Hematopoietic multipotent progenitor cell (in vitro differentiated cells): ENCODE measurements at regions not wholly inside any gene's neighbourhood (a gene's known extent, or its start where the extent isn't known, plus 50 kb on each side); places are given as distances from the start of the nearest gene placed in this dataset.

Experiments
- DNase-seq, 3 donors: peaks; one replicate each; pipeline ENCODE4 v3.0.0-alpha.2; 2011 to 2015; ENCODE audit warnings: low read depth in 2 of 3, low spot score in 2 of 3

GRCh38 chr2:19750136-19750535 is 151.6 kb downstream of the TTC32 start:
- no peak for DNase-seq

DNA sequence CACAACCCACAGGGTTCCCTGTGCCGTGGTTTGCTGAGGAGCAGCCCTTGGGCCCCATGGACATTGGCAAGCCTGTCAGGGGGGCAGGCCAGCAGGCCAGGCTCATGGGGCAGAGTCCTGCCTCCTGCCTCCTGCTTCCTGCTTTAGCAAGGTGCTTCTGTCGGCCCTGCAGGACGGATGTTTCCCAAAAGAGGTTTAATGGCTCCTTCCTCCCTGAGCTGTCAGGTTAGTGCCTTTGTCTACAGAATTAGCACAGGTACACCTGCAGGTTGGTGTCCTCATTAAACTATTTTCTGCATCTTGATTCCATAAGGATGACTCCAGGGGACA is 152.3 kb downstream of the TTC32 start:
- no peak for DNase-seq

DNA sequence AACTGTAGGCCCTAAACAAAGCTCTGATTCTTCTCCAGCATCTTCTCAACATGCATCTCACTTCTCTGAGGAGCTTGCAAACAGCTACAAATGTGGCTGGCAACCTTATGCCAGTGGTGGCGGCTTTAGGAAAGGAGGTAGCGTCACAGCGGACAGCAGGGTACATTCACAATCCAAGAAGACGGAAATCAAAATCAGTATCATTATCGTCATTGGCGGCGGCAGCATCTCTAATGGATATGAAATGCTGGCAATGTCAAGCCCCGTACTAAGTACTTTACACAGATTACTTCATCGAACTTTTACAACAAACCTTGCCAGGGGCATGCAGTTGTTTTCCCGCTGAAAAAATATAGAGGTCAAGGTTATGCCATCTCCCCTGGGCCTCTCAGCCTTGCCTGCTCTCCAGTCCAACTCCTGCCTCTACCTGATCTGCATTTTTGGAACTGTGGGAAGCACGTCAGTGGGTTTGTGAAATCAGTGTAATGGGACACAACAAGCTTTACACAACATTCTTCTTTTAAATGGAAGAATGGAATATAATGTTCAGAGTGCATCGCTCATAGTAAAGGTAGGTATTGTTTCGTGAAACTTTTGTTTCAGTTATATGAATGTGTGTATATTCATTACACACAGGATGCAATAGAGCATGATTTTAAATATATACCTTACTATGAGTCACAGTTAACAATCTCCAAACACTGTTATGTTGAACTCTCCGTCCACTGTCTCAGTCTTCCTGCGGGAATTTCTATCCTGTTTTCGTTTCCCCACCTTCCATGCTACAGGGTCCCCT is 152.9 kb downstream of the TTC32 start:
- no peak for DNase-seq

DNA sequence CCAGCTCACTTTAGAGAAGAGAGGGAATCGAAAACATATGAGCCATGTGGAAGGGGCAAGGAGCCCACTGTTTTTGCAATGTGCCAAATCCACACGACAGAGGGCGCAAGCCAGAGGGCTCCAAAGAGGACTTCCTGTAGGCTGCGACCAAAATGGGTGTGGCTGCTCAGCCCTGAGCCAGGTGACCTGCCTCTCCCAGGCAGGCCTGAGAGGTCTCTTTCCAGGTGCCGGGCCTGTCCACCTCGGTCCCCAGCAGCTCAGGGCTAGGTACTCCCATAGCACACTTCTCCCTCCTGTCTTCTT is 153.8 kb downstream of the TTC32 start:
- no peak for DNase-seq

GRCh38 chr2:19747310-19748072 is 154.3 kb downstream of the TTC32 start:
- no peak for DNase-seq

DNA sequence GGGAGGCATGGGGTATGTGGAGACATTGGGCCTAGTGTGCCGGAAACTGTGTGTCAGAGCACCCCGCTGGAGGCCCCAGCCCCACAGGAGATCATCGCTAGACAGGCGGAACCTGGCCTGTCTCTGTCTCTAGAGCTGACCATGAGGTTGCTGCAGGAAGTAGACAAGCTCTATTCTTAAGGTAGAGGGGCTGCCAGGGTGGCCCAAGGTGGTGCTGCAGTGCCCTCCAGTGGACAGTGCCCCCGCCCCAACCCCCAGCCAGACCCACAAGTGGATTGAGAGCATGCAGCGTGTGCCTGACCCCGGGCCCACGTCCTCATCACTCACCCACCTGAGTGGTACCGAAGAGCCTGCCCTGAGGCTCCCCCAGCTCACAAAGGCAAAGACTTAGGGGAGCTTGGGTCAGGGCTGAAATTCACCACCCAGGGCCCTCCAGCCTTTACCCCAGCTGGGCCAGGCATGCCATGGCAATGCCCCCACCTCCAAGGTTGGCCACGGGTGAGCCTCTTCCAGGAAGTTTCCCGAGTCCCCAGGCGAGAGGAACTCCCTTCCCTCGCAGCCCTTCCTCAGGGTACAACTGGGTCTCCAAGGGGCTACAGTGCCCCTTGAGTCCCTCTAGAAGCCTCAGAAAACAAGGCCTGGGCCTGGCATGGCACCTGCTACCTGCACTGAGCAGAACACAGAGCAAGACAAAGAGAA is 155.0 kb downstream of the TTC32 start:
- DNase-seq, result peak in 1 of 3 donors; percentile 1

- no peak for DNase-seq
Measured at GRCh38 chr2:19746137-19746600, 155.6 kb downstream of the TTC32 start.

- DNase-seq, result no peak
Measured at GRCh38 chr2:19745318-19746136, 156.3 kb downstream of the TTC32 start.

DNA sequence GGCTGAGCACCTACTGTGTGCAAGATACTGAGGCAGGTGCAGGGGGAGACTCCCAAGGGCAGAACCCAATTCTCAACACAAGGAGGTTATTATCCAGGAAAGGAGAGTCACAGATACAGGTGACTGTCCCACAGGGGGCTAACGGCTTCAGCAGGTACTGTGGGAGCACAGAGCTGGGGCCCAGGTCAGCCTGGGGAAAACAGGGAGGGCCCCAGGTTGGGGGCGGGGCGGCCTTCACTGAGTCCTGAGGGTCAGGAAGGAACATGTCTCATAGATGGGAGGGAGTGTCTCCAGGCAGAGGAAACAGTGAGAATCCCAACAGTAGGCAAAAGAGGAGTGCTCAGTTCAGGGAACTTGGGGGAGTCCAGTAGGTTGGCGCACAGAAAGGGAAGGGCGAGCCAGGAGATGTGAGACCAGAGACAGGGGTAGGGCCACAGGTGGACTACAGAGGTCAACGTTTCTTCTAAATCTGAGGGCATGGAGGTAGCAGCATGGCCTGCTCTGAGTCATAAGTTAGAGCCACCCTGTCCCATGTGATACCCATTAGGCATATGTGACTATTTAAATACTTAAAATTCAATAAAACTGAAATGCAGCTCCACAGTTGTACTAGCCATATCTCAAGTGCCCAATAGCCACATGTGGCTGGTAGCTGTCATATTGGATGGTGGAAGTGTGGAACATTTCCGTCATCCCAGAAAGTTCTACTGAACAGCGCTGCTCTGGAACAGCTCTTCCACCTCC is 157.2 kb downstream of the TTC32 start:
- no peak for DNase-seq

DNA sequence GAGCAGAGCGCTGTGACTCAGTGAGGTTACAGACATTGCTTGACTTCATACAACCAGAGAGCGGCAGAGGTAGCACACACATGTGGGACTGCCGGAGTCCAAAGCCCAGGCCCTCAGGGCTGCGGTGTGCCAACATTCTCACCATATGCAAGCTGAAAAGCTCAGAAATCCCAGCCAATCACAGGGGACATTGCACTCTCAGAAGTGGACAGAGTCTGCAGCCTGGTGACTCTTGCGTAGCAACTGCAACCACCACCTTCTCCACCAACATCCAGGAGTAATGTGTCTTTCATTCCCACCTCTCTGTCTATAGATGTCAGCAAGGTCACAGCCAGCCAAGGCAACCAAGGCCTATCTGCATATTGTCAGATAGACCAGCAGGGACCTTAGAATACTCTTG is 158.1 kb downstream of the TTC32 start:
- DNase-seq, result no peak

- DNase-seq, result no peak
Measured at GRCh38 chr2:19742872-19743271, 158.9 kb downstream of the TTC32 start.

DNA sequence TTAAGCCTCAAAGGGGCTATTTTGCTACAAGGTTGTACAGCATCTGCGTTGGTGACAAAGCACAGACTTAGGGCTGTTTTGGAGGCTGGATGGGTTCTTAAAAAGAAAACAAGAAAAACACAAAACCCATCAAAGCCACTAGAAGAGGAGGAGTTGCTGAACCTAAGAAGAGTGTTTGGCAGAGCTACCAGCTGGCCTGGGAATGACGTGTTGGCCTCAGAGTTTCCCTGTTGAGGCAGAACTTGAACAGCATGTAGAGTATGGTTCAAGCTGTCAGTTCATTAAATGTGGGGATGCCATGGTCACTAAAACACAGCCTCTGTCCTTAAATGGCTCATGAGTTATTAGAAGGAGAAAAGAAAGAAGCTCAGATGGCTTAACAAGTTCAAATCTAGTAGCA is 162.5 kb downstream of the TTC32 start:
- no peak for DNase-seq

GRCh38 chr2:19738707-19739106 is 163.1 kb downstream of the TTC32 start:
- DNase-seq, result no peak

- no peak for DNase-seq
Measured at GRCh38 chr2:19736191-19736831, 165.5 kb downstream of the TTC32 start.

GRCh38 chr2:19733951-19734425 is 167.8 kb downstream of the TTC32 start:
- no peak for DNase-seq

- DNase-seq, result no peak
Measured at GRCh38 chr2:19733390-19733789, 168.4 kb downstream of the TTC32 start.

- DNase-seq, result no peak
Measured at GRCh38 chr2:19732255-19732654, 169.5 kb downstream of the TTC32 start.

- no peak for DNase-seq
Measured at GRCh38 chr2:19731515-19731914, 170.3 kb downstream of the TTC32 start.

GRCh38 chr2:19731037-19731436 is 170.7 kb downstream of the TTC32 start:
- no peak for DNase-seq

DNA sequence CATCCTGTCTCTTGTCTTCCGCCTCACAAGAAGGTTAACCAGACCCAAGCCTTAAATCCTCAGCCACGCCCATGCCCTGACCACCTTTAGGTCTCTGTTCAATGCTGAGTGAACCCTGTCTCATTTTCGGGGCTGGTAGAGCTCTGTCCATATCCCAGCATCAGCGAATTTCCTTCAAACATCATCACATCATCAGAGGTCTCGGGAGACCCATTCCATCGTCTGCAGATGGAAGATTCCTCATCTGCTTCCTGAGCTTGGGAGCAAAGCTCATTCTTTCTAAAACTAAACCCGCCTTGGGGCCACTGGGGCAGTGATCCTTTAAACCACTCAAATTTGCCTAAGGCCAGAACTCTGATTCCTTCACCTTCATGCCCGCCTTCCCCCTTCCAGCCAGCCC is 173.7 kb downstream of the TTC32 start:
- no peak for DNase-seq
